ENCODE measurements at regions not wholly inside any gene's neighbourhood (a gene's known extent, or its start where the extent isn't known, plus 50 kb on each side); places are given as distances from the start of the nearest gene placed in this dataset.

DNA sequence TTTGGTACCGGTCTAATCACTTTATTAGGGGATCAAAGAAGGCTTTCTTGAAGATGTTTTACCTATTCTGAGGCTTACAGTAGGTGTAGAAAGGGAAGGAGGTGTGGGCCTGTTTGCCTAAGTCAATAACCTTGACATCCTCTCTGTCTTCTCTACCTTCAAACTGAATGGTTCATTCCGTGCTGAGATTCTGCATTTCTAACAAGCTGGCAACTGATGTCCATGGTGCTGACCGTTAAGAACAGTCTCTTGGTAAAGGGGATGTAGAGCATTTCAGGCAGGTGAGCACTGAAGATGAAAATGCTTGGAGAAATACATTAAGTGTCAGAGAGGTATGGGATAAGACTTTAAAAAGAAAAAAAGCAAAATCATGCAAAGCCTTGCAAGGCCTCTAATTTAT, 51.5 kb upstream of the DGKB start:
- DNase-seq (ENCODE audit: low read depth, low spot score) = no peak
- TF ChIP-seq, protein P1, sequence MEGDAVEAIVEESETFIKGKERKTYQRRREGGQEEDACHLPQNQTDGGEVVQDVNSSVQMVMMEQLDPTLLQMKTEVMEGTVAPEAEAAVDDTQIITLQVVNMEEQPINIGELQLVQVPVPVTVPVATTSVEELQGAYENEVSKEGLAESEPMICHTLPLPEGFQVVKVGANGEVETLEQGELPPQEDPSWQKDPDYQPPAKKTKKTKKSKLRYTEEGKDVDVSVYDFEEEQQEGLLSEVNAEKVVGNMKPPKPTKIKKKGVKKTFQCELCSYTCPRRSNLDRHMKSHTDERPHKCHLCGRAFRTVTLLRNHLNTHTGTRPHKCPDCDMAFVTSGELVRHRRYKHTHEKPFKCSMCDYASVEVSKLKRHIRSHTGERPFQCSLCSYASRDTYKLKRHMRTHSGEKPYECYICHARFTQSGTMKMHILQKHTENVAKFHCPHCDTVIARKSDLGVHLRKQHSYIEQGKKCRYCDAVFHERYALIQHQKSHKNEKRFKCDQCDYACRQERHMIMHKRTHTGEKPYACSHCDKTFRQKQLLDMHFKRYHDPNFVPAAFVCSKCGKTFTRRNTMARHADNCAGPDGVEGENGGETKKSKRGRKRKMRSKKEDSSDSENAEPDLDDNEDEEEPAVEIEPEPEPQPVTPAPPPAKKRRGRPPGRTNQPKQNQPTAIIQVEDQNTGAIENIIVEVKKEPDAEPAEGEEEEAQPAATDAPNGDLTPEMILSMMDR (IDR thresholded peaks at IDR 0.05; ENCODE audit: insufficient read depth, low read length, missing control alignments) = no peak
- H3K4me3 ChIP-seq (ENCODE audit: low read depth, low read length) = no peak overlapping the region
- ChIA-PET CTCF (no interaction called here), POLR2A (no interaction called here)
